ENCODE measurements at regions not wholly inside any gene's neighbourhood (a gene's known extent, or its start where the extent isn't known, plus 50 kb on each side); places are given as distances from the start of the nearest gene placed in this dataset.

GRCh38 chr7:118863966-118864365 lies 639.5 kb downstream of the ANKRD7 start:
- TF ChIP-seq CTCF (IDR thresholded peaks at IDR 0.05) (no peak), POLR2A (IDR thresholded peaks at IDR 0.05) (no peak)
